ENCODE measurements at regions not wholly inside any gene's neighbourhood (a gene's known extent, or its start where the extent isn't known, plus 50 kb on each side); places are given as distances from the start of the nearest gene placed in this dataset.
"Not testable (repeated sequence)": the region's sequence is repeated elsewhere in the genome, so short reads cannot be mapped to it uniquely, and the experiment has no call there.

DNA sequence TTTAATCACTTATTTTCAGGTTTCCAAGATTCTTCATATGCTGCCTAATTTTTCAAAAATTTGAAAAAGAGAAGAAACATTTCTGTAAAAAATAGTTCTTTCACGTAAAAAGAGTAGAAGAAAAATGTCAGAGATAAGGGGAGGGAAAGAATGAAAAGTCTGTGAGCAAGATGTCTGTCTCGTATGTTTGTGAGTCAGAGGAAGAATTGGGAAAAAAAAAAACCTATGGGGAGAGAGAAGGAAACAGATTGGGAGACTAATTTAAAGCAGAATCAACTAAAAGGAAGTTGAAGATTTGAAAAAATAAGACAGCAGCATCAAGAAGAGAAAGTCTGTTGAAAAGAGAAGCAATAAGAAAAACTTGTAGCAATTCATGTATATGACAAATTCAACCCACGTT is 456.3 kb downstream of the HINT1 start:
- DNase-seq, result no peak

DNA sequence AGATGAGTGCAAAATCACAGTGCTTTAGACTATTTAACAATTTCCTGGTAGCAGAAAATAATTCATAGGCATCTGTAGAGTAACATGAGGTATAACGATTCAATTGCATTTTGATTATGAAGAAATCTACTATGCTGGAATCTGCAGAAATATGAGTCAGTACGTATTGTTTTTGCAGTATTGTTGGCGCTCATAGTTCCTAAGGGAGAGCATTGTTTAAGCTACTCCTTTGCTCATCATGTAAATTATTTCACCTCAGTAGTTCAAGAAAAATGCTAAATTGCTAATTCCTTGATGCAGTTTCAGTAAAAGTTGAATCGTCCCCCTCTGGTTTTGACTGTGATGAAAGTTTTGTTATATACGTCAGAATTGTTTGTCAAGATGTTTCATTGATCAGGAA is 458.4 kb downstream of the HINT1 start:
- no peak for DNase-seq

DNA sequence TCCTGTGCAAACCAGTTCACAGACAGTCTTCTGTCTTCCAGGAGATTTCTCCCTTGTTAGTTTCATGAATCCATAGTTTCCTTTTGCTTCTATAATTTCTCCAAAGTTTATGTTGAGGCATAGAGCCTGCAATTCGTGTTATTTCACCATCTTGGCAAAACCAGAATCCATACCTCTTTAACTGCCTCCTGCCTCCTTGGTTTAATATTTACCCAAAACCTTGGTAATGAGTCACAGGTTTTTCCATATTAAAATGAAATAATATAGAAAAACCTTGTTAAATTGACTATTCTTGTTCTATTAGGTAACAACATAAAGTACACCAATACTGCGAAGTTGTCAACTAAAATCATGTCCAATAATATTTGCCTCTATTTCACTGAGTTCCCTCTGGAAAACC is 459.7 kb downstream of the HINT1 start:
- DNase-seq, result no peak

DNA sequence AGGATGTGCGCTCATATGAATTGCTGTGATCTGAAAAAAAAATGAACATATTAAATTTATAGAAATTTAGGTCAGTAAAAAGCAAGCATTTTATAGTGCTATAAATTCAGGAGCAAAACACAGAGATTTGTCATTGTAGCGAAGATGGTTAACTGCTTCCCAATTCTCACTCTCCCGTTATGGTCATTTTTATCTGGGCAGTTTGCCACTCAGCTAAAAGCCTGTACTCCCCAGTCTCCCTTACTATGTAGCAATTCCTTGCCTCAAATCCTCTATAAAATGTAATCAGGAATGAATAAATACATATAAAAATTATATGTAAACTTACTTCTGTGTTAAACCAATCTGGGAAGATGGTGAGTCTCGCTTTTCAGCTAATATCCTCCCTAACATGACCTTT is 471.5 kb downstream of the HINT1 start:
- DNase-seq, result no peak

DNA sequence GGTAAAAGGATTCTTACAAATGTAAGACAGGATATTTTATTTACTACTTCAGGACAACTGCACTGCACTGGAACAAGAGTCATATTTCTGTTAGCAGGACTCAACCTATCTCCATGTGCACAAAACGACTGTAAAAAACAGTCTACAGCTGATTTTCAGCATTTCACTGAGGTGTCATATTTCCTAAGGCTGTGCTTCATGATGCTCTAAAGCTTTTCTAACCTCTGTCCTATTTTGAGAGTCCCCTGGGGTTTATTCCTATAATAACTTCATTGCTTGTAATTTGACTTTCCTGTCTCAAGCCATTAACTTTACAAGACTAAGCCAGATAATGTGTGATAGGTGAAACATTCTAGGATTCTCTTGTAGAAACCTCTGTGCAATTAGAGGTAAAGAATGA is 472.3 kb downstream of the HINT1 start:
- no peak for DNase-seq

DNA sequence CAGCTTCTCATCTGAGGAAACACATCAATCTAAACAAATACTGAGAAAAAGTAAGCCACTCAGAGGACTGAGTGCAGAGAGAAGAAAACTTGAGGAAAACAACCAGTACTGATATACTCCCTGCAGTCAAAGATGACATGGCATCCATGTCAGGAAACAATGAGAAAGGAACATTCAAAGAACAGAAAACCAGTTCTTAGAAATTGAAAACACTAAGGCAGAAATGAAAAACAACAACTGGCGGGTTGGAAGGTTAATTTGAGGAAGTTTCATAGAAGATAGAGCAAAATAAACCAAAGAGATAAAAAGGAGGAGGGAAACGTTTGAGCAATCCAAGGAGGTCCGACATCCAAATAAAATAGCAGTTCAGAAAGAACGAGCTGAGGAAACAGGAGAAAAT is 475.2 kb downstream of the HINT1 start:
- no peak for DNase-seq

DNA sequence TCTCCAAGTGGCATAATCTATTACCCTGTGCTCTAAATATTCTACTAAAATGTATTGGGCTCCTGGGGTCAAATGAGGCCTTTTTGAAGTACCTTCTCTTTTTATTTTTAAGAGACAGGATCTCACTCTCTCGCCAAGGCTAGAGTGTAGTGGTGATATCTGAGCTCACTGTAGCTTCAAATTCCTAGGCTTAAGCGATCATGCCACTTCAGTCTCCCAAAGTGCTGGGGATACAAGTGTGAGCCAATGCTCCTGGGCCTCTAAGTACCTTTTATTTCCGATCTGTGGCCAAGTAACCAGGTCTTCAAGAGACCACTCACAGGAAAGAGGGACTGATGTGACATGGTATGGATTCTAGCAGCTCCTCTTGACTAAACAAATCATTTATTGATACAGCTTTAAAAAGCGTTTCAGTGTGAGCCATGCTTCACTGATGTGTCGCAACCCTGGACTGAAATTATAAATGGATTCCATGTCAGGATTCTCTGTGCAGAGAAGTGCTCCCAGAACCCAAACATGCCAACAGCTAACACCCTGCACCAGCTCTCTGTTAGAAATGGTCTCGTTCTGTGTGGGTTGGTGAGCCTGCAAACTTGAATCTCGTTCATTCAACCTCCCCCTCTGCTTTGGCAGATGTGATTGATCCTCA is 477.8 kb downstream of the HINT1 start:
- no peak for DNase-seq

DNA sequence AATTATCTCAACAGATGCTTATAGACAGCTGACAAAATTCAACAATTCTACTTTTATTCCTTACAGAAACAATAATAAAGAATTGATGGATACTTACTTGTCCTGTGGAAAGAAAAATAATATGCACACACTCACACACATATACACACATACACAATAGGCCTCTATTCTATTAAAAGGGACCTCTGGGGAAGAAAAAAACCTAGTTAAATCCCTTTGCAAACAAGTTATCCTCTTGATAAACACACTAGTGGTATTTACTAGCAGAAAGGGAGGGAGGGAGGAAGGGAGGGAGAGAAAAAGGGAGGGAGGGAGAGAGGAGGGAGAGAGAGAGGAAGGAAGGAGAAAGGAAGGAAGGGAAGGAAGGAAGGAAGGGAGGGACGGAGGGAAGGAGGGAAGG is 486.4 kb downstream of the HINT1 start:
- no peak for DNase-seq

DNA sequence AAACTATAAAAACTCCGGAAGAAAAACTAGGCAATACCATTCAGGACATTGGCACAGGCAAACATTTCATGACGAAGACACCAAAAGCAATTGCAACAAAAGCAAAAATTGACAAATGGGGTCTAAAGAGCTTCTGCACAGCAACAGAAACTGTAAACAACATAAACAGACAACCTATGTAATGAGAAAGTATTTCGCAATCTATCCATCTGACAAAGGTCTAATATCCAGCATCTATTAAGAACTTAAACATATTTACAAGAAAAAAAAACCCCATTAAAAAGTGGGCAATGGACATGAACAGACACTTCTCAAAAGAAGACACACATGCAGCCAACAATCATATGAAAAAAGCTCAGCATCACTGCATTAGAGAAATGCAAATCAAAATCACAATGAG is 498.6 kb downstream of the HINT1 start:
- no peak for DNase-seq

DNA sequence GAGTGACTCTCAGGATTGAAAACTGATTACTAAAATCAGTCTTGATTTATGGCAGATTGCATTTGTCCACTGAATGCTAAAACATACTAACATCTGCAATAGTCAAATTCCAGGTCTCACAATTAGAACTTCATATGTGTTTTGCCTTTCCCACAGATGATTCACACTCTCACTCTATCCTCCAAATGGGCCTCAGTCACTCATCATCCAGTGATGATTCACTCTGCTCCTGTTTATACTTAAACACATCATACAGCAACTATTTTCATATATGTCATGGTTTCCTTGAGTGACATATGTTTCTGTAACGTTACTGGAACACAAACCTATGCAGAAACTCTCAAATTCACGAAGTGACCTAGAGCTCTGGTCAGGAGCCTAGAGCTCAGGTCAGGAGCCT is 512.9 kb downstream of the HINT1 start:
- DNase-seq, result no peak

DNA sequence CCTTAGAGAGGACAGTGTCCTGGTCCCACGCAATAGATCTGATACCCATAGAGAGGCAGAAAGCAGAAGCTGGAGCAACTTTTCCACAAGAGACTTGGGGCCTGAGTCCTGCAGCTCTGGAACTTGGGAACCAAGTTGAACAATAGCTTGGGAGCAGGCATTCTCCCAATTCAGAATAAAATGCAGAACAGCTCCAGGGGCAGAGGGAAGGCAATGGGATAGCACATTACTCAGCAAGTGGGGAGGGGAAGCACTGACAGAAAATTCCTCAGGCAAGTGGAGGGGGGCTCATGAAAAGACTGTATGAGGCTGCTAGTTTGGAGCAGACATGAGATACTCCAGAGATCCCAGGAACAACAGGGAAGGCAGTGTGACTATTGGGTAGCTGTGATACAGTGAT is 513.6 kb downstream of the HINT1 start:
- no peak for DNase-seq

DNA sequence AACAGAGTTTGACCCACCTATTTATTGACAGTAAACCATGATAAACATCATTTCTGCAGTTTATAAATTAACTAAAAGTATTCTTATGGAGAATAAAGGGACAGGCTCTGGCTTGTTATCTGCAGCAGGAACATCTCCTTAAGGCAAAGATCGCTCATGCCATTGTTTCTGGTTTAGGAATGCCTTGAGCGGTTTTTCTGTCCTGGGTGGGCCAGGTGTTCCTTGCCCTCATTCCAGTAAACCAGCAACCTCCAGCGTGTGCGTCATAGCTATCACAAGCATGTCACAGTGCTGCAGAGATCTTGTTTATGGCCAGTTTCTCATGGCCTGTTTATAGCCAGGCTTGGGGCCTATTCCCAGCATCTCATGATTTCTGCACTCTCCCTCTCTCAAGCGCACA is 521.7 kb downstream of the HINT1 start:
- no peak for DNase-seq

DNA sequence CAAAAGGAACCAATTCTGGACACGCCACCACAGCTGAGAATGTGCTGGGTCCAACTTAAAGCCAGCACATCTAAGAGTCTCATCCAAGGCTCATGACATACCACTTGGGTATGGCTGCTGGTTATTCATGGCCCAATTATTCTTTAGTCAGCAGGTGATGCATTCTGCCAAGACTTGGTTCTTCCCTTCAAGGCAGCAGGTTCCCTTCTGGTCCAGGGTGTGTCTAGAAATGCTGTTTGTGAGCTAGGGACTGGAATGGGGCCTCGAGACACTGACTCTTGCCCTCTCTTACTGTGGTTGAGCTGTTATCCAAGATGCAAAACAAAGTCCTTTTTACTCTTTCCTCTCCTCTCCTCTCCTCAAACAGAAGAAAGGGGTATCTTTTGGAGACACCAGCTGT is 522.6 kb downstream of the HINT1 start:
- DNase-seq, result no peak

DNA sequence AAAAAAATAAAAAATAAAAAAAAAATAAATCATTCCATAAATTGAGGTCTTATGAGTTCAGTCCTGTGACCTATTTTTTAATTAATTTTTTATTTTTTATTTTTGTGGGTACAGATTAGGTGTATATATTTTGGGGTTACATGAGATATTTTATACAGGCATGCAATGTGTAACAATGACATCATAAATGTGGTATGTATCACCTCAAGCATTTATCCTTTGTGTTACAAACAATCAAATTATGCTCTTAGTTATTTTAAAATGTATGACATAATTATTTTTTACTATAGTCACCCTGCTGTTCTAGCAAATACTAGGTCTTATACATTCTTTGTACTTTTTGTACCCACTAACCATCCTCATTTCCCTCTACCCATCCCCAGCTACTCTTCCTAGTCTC is 537.9 kb downstream of the HINT1 start:
- DNase-seq, result no peak

DNA sequence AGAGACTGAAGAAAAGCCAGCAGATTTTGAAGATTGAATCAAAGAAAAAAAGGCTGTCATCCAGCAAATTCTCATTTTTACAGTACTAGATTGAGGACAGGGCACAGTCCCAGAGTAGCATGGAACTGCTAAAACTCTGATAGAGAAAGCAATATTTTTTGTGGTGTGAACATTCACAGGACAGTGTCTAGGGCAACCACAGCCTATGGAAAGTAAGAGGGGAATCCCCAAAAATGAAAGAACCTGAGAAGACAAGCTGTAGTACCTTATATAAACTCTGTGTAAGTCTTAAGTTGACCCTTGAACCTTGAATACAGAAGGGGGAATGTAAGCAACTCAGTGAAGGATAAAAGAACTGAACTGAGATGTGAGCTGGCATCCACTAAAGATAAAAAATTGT is 540.3 kb downstream of the HINT1 start:
- no peak for DNase-seq

DNA sequence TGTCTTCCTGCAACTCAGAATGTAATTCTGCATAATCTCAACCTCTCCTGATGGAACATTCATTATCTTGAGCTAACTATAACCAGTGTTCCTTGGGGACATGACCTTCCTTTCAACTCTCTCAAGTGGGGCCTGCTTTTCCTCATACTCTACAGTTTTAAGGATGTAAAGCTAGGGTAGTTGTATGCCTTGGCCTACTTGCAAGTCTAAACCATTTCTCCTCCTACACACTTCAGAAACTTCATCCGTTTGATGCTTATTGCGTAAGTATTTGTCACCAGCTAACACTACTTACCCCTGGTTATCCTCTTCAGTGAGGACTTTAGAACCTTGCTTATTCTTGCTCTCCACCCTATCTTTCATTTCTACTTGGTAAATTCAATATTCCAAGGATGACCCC is 548.9 kb downstream of the HINT1 start:
- no peak for DNase-seq

DNA sequence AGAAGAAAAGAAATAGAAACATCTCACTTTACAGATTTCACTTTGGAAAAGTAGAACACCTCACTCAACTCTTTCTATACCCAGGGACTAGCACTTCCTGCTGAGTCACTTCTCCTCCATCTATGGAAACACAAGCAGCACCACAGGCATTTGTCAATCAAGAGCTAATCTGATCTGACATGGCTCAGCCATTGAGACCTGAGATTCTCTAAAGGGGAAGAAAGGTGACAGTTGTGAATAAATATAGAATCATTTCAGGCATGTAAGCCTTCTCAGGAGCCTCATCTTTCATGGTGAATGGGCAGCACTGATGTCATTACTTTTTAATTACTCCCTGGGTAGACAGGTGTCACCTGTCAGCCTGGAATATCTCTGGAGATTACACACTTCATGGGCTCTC is 559.8 kb downstream of the HINT1 start:
- DNase-seq, result no peak

DNA sequence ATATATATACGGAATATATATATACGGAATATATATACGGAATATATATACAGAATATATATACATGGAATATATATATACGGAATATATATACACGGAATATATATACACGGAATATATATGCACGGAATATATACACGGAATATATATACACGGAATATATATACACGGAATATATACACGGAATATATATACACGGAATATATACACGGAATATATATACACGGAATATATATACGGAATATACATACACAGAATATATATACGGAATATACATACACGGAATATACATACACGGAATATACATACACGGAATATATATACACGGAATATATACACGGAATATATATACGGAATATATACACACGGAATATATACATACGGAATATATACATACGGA is 568.4 kb downstream of the HINT1 start:
- DNase-seq, result not testable (repeated sequence)

DNA sequence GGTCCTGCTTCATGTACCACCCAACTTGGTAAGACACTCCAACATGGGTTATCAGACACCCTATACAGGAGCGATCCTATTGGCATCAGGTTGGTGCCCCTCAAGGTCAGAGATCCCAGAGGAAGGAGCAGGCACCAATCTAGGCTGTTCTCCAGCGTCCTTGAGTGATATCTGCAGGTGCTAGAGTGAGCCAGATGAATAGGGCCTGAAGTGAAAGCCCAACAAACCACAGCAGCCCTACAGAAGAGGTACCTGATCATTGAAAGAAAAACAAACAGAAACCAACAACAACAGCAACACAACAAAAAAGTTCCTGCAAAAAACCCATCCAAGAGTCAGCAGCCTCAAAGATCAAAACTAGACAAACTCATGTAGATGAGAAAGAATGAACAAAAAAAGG is 584.8 kb downstream of the HINT1 start:
- DNase-seq, result no peak

DNA sequence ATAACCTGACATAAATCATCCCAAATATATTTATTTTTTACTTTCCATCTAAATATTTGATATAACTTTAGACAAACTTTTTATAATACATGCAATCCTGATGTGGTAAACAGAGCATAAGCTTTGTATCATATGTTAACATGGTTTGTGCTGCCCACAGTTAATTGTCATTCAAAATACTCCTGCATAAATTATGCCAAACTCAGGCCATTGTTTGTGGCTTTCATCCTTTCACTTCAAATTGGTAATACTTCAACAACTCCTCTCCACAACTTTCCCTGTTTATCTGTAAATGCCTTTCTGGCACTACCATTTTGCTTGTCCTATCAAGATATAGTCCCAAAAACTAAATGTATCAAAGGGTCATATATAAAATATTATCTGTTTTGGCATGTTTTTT is 586.7 kb downstream of the HINT1 start:
- no peak for DNase-seq

DNA sequence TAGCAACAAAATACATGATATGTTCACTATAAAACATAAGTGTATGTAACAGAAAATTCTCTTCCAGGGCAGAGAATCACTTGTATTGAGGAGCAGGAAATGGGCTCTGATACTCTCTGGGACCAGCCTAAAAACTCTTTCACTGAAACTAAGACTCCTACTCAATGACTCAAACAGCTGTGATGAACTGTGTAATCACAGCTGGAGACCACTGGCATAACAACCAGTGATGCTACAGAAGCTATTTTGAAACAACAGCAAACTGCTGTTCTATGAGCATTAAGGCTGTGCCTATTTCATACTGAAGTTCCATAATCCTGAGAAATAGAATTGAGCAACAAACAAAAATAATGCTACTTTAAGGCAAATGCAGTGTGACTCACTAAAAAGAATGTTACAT is 594.0 kb downstream of the HINT1 start:
- no peak for DNase-seq

DNA sequence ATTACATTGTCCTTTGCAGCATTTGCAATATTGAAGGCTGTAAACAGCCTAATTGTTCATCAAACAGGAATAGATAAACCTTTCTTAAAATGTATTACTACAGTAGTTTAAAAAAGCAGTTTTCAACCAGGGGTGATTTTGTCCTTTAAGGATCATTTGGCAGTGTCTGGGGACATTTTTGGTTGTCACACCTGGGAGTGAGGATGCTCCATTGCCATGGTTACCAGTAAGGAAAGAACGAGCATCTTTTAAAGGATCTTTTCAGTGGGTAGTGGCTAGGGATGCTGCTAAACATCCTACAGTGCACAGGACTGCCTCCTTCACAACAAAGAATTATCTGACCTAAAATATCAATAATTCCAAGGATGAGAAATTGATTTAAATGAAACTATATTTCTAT is 596.3 kb downstream of the HINT1 start:
- no peak for DNase-seq

DNA sequence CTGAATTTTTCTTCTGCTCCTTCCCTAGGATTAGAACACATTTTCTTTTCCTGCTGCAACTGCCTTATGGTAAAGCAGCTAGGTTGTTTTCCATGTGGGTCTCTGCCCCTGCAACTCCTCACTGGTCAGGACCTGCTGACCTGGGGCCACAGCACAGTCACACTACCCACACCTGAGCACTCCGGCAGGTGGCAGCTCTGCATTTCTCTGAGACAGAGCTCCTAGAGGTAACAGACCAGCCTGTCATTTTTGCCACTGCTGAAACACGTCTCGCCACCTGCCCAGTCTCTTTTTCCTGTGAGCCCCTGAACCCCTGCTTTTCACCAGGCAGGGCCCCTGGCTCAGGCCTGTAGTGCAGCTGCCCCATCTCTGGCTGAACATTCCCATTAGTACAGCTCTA is 609.6 kb downstream of the HINT1 start:
- no peak for DNase-seq

DNA sequence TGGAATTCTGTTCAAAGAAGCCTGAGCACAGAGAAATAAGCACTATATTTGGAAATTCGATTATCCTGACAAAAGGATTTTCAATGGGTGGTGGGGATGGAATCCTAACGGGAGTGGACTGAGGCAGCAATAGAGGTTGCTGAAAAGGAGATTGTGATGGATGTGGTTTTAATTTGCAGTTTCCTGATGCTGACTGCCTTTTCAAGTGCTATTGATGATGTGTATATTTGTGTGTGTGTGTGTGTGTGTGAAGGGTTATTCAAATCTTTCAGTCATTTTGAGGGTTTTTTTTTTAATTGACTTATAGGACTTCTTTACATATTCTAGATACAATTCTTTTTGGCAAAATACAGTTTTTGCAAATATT is 614.5 kb downstream of the HINT1 start:
- DNase-seq, result no peak

DNA sequence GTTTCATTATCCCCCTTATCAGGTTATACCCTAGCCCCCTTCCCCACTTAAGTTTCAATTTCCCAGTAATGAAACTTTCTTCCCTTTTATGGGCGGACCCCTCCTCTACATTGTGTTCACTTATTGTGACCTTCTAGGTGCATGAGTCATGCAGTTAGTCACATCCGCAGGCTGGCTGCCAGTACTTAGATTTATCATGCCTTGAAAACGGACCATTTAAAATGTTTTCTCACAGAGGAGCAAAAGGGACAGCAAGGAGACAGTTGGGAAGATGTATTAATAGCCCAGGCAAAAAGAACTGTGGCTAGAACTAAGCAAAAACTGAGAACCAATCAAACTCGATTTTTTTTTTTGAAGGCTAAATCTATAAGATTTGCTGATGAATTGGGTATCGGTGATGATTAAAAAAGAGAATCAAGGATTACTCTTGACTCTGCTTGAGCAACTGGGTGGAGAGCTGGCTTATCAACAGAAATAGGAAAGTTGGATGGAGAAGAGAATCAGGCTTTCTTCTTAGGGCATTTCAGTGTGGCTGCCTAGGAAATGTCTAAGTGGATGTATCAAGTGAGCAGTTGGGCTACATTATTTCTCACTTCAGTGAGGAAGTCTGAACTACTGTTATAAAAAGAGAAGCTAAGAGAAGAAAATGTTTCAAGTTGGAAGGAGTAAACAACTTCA is 615.0 kb downstream of the HINT1 start:
- DNase-seq, result no peak
